Panc1 (cell line): ENCODE measurements at regions not wholly inside any gene's neighbourhood (a gene's known extent, or its start where the extent isn't known, plus 50 kb on each side); places are given as distances from the start of the nearest gene placed in this dataset.

ENCODE experiments used
- ATAC-seq: fragments of 200-7000 bp; cut with Tn5 transposase; 2 replicates; pipeline ENCODE4 v1.9.1; 2020; ENCODE audit warnings: mild to moderate bottlenecking, moderate library complexity
- BruUV-seq: library from RNA; stranded (reverse); fragments of 400-500 nt; replicated peaks from 2 replicates; lab custom pipeline; 2021; lab: Mats Ljungman, UMichigan
- CTCF ChIA-PET: fragments of 300-600 bp; sonication (Branson Sonifier 250); formaldehyde crosslinking; loops from one replicate; lab custom pipeline; 2022; ENCODE audit warnings: antibody characterized with exemption; lab: Charles Lee
- POLR2A ChIA-PET: fragments of 300-600 bp; sonication (Branson Sonifier 250); formaldehyde crosslinking; loops from one replicate; lab custom pipeline; 2022; ENCODE audit warnings: antibody characterized with exemption; lab: Charles Lee
- DNase-seq: peaks from one replicate; pipeline ENCODE4 v3.0.0-alpha.2; 2010; ENCODE audit warnings: low read depth, low spot score
- H3K27ac ChIP-seq: 2 replicates; pipeline ENCODE4 v1.5.1; 2011; ENCODE audit warnings: mild to moderate bottlenecking, low read length, inconsistent platforms
- H3K27me3 ChIP-seq: fragments of 200-500 bp; sonication (Bioruptor generic); 2 replicates; pipeline ENCODE4 v1.6.0; 2014; ENCODE audit warnings: low read length, inconsistent platforms; ENCODE audit not compliant: control insufficient read depth, insufficient read depth
- H3K36me3 ChIP-seq: fragments of 200-500 bp; sonication (Bioruptor generic); 2 replicates; pipeline ENCODE4 v1.5.1; 2014; ENCODE audit warnings: inconsistent platforms, mild to moderate bottlenecking, low read length, moderate library complexity; ENCODE audit not compliant: control insufficient read depth, insufficient read depth
- H3K4me1 ChIP-seq: 2 replicates; pipeline ENCODE4 v1.5.1; 2011; ENCODE audit warnings: inconsistent platforms, mild to moderate bottlenecking, low read length, moderate library complexity; ENCODE audit not compliant: control insufficient read depth, insufficient read depth
- H3K4me3 ChIP-seq, 2 experiments: 2 replicates each; pipeline ENCODE4 v1.5.1; 2011 to 2012; ENCODE audit warnings: low read depth in 2 of 2, low read length in 2 of 2, mild to moderate bottlenecking in 2 of 2, inconsistent platforms in 1 of 2, moderate library complexity in 1 of 2
- H3K9me3 ChIP-seq: fragments of 200-500 bp; sonication (Bioruptor generic); 2 replicates; pipeline ENCODE4 v1.5.1; 2014; ENCODE audit warnings: low read depth, mild to moderate bottlenecking, inconsistent platforms, low read length, moderate library complexity; ENCODE audit not compliant: control insufficient read depth, insufficient read depth
- POLR2AphosphoS5 ChIP-seq: IDR thresholded peaks from 2 replicates; pipeline ENCODE4 v1.6.1; 2012; ENCODE audit warnings: mild to moderate bottlenecking, low read depth, low read length, moderate library complexity
- SIN3A ChIP-seq: IDR thresholded peaks from 2 replicates; pipeline ENCODE4 v1.6.1; 2012; ENCODE audit warnings: low read depth, mild to moderate bottlenecking, low read length, moderate library complexity, borderline replicate concordance; ENCODE audit not compliant: insufficient read depth
- TCF7L2 ChIP-seq: IDR thresholded peaks from 2 replicates; pipeline ENCODE4 v1.6.1; 2011; ENCODE audit warnings: mild to moderate bottlenecking, low read depth, low read length, inconsistent platforms
- in situ Hi-C: cut with HindIII; loops from 2 replicates; pipeline ENCODE4 v1.10.0; 2016; ENCODE audit warnings: low sequenced_read_pairs, low pct_unique_long_range_greater_than_20kb
- intact Hi-C: fragments of 100-400 bp; cut with micrococcal nuclease; formaldehyde crosslinking; loops from one replicate; pipeline ENCODE4 v1.10.0; 2022; ENCODE audit not compliant: unreplicated experiment
- TF ChIP-seq, protein P1 (sequence below), 2 experiments: IDR thresholded peaks; 2 replicates each; pipeline ENCODE4 v1.6.1; 2011 to 2012; ENCODE audit warnings: low read depth in 2 of 2, control low read depth in 1 of 2, low read length in 1 of 2, mild to moderate bottlenecking in 1 of 2, moderate library complexity in 1 of 2; ENCODE audit not compliant: insufficient read depth in 1 of 2
- TF ChIP-seq, protein P2 (sequence below): fragments of 450-650 bp; IDR thresholded peaks from 2 replicates; pipeline ENCODE4 v1.5.1; 2017; ENCODE audit warnings: mild to moderate bottlenecking

DNA sequence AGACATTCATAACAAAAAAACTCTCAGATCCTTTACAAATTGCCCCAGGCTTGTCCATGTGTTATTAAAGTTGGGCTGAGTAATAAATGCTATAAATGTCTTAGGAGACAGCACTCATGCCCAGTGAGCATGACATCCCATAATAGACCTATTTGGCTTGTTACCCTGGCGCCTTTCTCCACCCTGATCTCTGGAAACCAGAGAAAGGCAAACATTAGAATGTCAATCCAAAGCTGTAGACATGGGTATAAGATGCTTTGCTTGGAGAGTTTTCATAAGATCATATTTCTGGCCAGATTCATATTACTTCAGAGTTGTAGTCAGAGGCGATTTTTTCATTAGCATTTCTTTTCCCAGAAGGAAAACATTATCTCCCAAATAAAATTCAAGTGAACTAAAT lies 161.3 kb upstream of the UBASH3B start:
- in situ Hi-C loops (no loop called here), intact Hi-C loops (no loop called here)
- ChIA-PET POLR2A (no interaction called here), CTCF (no interaction called here)
- H3K4me1 ChIP-seq, result no peaks in the 10 kb centered on the region
- H3K9me3 ChIP-seq, result no peaks in the 10 kb centered on the region
- ATAC-seq, result no peak
- H3K27me3 ChIP-seq, result peaks cover 13% of the 10 kb centered on the region
- H3K4me3 ChIP-seq, result no peak overlapping the region
- H3K27ac ChIP-seq, result no peak overlapping the region
- TF ChIP-seq SIN3A (no peak), POLR2AphosphoS5 (no peak), TCF7L2 (no peak)
- TF ChIP-seq, protein P1, sequence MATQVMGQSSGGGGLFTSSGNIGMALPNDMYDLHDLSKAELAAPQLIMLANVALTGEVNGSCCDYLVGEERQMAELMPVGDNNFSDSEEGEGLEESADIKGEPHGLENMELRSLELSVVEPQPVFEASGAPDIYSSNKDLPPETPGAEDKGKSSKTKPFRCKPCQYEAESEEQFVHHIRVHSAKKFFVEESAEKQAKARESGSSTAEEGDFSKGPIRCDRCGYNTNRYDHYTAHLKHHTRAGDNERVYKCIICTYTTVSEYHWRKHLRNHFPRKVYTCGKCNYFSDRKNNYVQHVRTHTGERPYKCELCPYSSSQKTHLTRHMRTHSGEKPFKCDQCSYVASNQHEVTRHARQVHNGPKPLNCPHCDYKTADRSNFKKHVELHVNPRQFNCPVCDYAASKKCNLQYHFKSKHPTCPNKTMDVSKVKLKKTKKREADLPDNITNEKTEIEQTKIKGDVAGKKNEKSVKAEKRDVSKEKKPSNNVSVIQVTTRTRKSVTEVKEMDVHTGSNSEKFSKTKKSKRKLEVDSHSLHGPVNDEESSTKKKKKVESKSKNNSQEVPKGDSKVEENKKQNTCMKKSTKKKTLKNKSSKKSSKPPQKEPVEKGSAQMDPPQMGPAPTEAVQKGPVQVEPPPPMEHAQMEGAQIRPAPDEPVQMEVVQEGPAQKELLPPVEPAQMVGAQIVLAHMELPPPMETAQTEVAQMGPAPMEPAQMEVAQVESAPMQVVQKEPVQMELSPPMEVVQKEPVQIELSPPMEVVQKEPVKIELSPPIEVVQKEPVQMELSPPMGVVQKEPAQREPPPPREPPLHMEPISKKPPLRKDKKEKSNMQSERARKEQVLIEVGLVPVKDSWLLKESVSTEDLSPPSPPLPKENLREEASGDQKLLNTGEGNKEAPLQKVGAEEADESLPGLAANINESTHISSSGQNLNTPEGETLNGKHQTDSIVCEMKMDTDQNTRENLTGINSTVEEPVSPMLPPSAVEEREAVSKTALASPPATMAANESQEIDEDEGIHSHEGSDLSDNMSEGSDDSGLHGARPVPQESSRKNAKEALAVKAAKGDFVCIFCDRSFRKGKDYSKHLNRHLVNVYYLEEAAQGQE (IDR thresholded peaks at IDR 0.05; ENCODE audit: insufficient read depth in 1 of 2, low read depth in 2 of 2, low read length in 1 of 2), result no peak
- TF ChIP-seq, protein P2, sequence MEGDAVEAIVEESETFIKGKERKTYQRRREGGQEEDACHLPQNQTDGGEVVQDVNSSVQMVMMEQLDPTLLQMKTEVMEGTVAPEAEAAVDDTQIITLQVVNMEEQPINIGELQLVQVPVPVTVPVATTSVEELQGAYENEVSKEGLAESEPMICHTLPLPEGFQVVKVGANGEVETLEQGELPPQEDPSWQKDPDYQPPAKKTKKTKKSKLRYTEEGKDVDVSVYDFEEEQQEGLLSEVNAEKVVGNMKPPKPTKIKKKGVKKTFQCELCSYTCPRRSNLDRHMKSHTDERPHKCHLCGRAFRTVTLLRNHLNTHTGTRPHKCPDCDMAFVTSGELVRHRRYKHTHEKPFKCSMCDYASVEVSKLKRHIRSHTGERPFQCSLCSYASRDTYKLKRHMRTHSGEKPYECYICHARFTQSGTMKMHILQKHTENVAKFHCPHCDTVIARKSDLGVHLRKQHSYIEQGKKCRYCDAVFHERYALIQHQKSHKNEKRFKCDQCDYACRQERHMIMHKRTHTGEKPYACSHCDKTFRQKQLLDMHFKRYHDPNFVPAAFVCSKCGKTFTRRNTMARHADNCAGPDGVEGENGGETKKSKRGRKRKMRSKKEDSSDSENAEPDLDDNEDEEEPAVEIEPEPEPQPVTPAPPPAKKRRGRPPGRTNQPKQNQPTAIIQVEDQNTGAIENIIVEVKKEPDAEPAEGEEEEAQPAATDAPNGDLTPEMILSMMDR, result no peak
- no peaks in the 10 kb centered on the region for H3K36me3 ChIP-seq
- DNase-seq, result no peak
- BruUV-seq, result no TSS peak

DNA sequence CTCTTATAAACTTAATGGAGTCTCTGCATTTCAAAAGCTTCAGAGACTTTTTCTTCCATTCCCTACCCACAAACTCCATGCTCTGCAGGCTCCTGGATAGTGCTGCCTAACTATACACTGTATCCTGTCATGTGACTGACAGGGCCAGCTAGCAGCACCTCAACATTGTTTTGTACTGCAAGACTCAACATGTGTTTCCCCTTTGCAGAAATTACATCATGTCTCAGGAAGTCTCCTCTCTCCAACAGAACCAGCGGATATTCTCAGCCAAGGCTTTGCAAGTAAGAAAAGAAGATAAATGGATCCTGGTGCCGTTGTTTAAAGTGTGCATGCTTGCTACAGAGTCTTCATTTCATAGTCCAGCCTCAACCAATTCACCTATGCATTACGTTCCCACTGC lies 164.0 kb upstream of the UBASH3B start:
- intact Hi-C loops, result no loop called here
- Histone ChIP-seq H3K4me1 (no peaks in the 10 kb centered on the region), H3K9me3 (no peaks in the 10 kb centered on the region), H3K36me3 (no peaks in the 10 kb centered on the region), H3K27ac (no peak overlapping the region), H3K4me3 (no peak overlapping the region), H3K27me3 (peaks cover 19% of the 10 kb centered on the region; the same call in 1 of the 2 replicates)
- CTCF ChIA-PET, result no interaction called here
- in situ Hi-C loops, result no loop called here
- POLR2A ChIA-PET, result no interaction called here
- TF ChIP-seq SIN3A (no peak), TCF7L2 (no peak), POLR2AphosphoS5 (no peak)
- TF ChIP-seq, protein P2, result no peak
- TF ChIP-seq, protein P1 (IDR thresholded peaks at IDR 0.05; ENCODE audit: insufficient read depth in 1 of 2, low read depth in 2 of 2, low read length in 1 of 2), result no peak
- DNase-seq, result no peak
- no peak for ATAC-seq
- BruUV-seq, result no TSS peak
